GM13976 (cell line): ENCODE measurements at regions not wholly inside any gene's neighbourhood (a gene's known extent, or its start where the extent isn't known, plus 50 kb on each side); places are given as distances from the start of the nearest gene placed in this dataset.

Experiments
- DNase-seq: peaks from one replicate; pipeline ENCODE4 v3.0.0; 2012; ENCODE audit warnings: low spot score
- CTCF ChIP-seq: IDR thresholded peaks from 2 replicates; pipeline ENCODE4 v1.5.1; 2012; ENCODE audit warnings: borderline replicate concordance, mild to moderate bottlenecking; ENCODE audit not compliant: insufficient read depth; ENCODE audit errors: extremely low read depth, missing control alignments, control extremely low read depth
- in situ Hi-C: fragments of 300-500 bp; cut with MboI; formaldehyde crosslinking; loops from one replicate; pipeline ENCODE4 v1.12.0; 2022; ENCODE audit warnings: low sequenced_read_pairs, mixed read lengths, inconsistent platforms; ENCODE audit not compliant: unreplicated experiment

- no peak for TF ChIP-seq CTCF
- in situ Hi-C loops: loop anchor here (25.0 kb wide), 1 partner anchor 477 kb away; no protein-coding TSS in a partner anchor
- DNase-seq: no peak
Observed at GRCh38 chr2:30860003-30860725, 52.9 kb upstream of the CAPN13 start.
